Left lobe of liver (tissue), 2 donors: ENCODE measurements at regions not wholly inside any gene's neighbourhood (a gene's known extent, or its start where the extent isn't known, plus 50 kb on each side); places are given as distances from the start of the nearest gene placed in this dataset.
A peak's percentile ranks its signal among the peaks of the same experiment; 100 is the strongest.

ENCODE experiments used
- ATAC-seq: fragments of 200-7000 bp; cut with Tn5 transposase; one replicate; pipeline ENCODE4 v1.9.1; 2020; ENCODE audit warnings: mild to moderate bottlenecking, moderate library complexity
- DNase-seq: peaks from one replicate; pipeline ENCODE4 v3.0.0-alpha.2; 2020; ENCODE audit warnings: low spot score
- donor health status: DM: no; HTN: no; CAD: no; lungs with moderate emphysema.
- donor health status: DM: no; HTN: yes; CAD: no.

DNA sequence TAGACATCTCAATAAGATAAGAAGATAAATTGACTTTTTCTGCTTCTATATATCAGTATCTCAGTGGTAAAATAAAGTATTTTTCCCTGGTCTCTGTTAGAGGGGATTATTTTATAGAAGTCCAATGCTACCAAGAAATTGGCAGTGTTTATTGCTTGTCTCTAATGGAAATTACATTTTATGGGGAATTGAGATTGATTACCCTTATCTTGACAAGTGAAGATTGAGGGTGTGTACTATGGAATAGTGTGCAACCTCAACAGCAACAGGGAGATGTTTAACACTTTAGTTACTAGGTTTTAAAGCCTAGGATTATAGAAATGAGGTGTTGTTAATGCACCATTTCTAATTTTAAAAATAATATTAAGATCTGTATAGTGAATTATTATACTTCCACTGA lies 154.8 kb upstream of the ROBO1 start:
- no peak for DNase-seq
- no peak for ATAC-seq

DNA sequence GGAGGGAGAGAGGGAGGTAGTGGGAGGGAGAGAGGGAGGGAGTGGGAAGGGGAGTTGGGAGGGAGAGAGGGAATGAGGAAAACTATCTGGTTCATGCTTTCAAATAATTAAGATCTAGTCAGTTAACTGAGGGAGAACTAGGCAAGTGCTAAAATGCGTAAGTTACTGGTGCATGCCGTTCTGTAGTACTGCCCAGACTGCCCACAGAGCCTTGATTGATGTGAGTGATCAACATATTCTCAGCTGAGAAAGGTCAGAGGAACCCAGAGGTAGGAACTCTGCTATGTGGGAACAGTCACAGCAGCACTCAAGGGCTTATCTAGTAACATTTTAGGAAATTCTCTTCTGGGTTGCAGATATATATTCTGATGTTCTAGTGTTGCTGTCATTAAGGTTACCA lies 149.8 kb upstream of the ROBO1 start:
- ATAC-seq: no peak
- DNase-seq: no peak

DNA sequence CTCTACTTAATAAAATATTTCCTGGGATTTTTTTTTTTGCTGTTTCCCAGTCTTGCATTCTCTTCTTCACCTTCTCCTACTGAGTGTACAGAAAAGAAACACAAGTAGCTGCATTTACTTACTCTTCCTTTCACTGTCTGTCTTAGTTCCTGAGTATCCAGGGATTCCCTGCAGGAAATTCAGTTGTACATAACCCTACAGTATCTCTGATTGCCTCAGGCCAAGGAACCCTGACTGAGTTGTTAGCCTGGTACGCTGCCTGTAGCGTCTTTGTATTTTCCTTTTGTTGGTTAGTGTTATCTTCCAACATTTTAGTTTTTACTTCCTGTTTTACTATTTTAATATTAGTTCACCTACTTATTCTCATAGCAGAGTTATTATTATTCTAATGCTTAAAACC lies 142.5 kb upstream of the ROBO1 start:
- ATAC-seq (no peak), DNase-seq (no peak)

DNA sequence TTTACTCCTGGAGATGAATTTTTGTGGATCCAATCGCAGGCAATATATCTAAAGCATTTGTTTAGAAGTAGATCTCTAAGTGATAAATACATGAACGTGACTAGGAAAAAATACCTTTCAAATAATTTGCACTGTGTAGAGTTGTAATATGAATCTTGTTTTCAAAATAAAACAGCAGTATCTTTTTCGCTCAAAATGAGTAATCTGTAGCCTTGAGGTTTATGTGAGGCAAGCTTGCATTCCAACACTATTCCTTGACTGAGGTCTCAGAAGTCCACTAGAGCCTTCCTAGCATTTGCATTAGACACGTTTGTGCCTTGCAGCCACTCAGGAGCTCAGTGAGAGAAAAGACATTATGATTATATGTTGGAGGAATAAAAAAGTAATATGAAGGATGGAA lies 138.3 kb upstream of the ROBO1 start:
- DNase-seq (no peak), ATAC-seq (no peak)

DNA sequence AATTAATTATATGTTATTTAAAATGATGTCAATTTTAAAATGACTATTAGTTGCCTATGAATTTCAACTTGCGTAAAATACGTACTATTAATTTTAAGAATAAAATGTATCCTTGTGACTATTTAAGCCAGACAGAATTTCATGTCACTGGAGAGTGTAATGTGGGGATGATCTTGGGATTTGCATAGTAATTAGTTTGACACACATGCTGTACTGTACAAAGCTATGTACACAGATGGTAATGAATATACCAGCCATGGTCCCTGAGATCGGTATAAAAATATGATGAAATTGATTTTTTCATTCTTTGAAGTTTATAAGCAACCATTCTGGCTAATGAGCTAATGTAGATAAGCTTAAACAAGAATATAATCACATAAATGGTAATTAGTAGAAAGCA lies 134.4 kb upstream of the ROBO1 start:
- no peak for DNase-seq
- no peak for ATAC-seq

DNA sequence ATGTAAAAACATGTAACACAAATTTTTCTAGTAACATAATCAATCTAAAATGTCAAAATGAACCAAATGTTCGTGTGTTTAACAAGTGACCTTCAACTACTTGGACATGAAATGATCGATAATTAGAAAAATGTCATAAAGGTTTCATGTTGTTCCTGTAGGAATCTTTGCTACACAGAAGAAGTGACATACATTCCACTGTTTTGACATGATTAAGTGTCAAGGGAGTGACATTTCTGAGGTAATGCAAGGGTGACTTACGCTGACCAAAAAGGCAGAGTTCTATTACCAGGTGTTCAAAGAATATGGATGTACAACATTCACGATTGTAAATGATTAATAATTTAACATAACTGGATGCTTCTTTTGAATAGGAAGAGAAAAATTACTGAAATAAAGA lies 131.1 kb upstream of the ROBO1 start:
- no peak for ATAC-seq
- no peak for DNase-seq

DNA sequence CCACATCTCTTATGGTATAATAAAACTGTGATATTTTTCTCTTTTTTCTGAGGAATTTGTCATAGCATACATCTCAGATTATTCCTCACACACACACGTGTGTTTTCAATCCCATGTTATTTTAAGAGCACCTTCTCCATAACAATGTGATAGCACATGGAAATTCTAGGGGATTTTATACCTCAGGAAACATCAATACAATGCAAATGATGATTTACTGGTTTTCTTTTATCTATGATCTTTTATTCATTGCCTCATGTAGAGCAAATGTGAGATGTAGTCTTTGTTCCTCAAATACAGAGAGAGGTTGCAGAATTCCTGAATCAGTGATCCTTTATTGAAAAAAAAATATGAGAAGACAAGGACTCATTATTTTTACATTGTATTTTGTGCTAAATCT lies 128.3 kb upstream of the ROBO1 start:
- no peak for DNase-seq
- ATAC-seq: no peak

DNA sequence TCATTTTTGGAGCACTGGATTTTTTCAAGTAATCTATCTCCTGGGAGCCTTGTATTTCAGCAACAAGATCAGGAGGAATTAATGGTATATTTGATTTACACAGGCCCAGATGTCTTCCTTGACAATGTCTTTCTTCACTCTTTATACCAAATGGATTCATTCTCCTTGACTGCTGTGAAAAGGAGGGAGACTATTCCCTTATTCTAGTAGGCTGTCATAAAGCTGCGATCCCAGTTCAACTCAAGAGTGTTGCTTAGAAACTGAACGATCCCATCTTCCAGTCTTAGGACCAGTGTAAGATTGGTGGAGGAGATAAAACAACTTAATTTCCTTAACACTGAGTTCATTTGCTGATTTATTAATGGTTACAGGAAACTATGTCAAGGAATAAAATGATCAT lies 119.4 kb upstream of the ROBO1 start:
- ATAC-seq (no peak), DNase-seq (no peak)

DNA sequence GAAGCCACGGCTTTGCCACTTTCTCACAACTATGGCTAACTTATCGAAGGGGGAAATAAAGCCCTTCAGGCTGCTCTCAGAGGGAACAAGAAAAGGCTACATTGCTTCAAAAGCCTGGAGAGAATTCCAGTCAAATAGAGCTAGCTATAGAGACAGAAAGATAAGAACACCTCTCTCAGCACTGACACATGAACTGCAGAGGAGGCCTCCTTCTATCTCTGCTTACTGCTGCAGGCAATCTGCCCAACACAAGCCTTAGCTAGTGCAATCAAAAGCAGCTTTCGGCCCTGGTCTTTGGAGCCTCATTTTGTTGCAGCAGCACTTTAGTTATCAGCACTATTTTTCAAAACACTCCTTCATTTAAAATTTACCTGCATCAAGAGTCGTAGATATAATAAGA lies 118.4 kb upstream of the ROBO1 start:
- DNase-seq (no peak), ATAC-seq (no peak)

DNA sequence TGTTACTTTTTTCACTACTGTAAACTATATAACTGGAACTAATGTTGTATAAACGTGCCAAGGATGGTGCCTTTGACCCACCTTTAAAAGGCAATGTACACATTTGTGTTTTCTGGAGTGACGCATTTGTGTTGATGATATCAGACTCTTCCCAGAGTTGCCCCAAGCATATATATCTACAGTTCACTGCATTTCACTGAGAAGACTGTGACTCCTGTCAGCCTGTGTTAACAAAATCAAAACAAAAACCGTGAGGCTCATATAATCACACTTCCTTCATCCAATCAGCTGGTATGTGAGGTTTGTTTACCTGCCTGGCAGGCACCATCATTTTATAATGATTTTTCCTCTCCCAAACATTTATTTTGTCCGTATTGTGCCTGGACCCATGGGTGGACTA lies 117.6 kb upstream of the ROBO1 start:
- ATAC-seq (no peak), DNase-seq (no peak)

DNA sequence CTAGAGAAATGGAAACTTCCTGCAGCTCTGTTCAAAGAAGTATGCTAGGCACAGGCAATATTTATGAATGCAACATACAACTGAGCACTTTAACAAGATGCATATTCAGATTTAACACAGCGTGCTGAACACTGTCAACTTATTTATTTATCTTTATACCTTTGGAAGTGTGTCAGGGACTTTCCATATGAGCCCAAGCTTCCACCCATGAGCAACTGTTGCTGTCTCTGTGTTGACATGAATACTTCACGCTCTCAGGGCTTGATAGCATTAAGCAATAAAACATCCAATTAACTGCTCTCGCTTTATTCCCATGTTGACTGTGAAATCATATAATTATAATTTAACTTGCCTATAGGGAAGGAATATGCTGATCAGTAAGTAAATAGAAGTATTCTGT lies 116.6 kb upstream of the ROBO1 start:
- ATAC-seq: no peak
- no peak for DNase-seq

DNA sequence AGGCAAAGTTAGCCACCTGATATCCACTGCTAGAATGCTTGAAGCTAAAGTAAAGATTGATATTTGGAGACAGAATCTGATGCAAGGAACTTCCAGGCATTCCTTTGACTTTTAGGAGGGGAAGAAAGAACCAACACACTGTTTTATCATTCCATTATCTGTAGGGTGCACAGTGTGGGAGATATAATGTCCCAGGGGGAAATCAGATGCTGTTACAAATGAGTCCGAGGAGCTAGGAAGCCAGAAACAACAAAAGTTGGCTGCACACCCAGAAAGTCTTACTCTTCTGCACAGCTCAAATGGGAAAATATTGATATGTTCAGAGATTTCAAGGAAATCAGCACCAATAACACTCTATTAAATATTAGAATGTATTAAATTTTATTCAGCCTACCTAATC lies 113.6 kb upstream of the ROBO1 start:
- DNase-seq: no peak
- ATAC-seq: no peak

DNA sequence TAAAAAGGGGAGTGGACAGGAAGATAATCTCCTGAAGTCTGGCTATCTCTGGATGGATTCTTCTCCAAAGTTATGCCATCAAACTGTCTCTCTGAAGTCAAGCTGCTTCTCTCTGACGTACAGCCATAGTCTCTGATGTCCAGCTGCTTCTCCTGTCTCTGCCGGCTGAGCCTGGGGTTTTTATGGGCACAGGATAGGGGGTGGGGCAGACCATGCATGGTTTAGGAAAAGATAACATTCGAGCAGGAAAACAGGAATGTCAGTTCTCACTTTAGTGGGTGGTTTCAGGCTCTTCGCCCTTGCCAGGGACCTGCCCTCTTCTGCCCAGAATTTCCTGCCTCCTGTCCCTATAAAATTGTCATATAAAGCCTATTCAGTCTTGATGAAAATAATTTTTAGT lies 110.9 kb upstream of the ROBO1 start:
- no peak for DNase-seq
- no peak for ATAC-seq

DNA sequence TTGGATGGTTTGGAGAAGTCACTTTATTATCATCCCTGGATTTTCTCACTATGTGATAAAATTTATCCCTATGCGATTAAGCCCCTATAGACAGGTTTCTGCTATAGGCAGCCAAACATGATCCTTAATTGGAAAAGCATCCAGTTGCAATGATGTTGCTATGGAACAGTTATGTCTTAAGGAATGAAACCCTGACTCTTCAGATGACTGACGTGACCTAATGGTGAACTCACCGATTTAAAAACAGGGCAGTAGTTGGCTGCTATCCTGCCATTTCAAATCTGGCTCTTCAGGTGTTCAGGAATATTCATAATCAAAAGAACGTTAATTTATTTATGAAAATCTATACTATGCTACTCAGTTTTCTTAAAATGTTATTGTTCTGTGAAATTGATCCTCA lies 106.8 kb upstream of the ROBO1 start:
- no peak for ATAC-seq
- no peak for DNase-seq

DNA sequence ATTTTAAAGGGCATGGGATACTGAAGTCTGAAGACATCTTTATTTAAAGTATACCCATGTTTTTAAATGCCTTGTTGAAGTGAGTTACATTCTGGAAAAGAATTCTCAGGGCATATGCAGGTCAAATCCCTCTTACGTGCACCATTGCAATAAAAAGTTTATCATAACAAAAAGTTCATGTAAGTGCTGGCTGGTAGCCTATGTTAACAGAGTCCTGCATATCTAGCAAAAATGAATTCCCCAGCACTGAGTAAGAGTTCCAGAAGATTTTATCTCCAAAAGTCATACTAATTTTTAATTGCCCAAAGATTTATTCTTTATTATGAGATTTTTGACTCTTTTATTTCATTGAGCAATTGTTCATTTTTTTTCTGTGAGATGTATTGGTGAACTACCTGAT lies 104.7 kb upstream of the ROBO1 start:
- ATAC-seq (no peak), DNase-seq (no peak)

DNA sequence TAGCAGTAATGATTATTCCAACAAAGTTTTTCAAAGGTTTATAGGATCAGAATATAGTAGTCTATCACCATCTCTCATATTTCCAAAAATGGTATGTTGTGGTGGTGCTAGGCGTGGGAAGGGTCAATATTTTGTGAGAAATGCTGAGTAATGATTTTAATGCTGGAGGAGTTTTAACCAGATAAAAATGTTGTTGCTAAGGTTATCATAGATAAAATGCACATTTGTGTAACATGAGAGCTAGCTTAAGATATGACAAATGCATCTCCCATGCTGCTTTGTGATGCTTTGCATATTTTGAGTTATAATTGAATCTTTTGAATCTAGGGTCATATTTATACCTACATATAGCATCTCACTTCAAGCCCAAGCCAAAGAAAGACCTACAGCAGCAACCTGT lies 103.9 kb upstream of the ROBO1 start:
- no peak for DNase-seq
- ATAC-seq: no peak

DNA sequence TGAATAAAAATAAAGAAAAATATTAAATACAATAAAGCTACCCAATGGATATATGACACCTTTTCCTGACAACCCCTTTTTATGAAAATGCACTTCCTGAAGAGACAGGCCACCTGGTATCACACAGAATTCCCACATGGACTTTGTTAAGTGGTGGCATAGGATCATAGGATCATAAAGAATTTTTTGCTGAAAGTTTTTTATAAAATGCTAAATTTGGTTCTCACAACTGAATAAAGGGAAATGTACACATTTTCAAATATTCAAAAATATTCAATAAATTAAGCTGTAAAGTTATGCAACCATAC lies 102.5 kb upstream of the ROBO1 start:
- ATAC-seq: no peak
- no peak for DNase-seq

DNA sequence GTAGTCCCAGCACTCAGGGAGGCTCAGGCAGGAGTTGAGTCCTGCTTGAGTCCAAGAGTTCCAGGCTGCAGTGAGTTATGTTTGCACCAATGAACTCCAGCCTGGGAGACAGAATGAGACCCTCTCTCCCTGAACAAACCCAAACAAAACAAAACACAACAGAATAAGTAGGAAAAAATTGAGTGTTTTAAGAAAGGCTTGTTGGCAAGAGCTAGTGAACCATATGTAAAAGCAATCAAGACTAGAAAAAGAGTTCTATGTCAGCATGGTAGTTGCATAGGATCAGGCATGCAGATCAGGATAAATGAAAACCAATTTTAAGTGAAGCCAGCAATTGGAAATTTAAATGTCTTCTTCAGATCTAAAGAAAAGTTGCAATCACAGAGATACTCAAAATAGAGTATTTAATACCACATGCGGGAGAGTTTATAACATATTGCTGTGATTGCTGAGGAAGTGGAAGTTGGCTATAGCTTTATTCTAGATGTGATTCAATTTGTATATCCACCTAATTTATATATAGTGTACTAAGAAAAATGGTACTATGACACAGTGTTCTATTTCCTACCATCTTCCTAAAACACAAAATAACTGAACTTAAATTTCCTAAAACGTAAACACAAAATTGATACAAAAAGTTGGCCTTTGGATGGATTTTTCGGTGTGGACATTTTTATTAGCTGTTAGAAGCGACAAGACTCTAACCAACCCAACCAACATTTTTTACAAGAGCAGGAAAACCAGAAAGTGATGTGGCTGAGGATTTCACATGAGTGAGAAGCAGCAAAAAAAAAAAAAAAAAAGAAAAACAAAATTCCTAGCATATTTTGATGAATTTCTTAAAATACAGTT lies 101.9 kb upstream of the ROBO1 start:
- no peak for DNase-seq
- no peak for ATAC-seq

DNA sequence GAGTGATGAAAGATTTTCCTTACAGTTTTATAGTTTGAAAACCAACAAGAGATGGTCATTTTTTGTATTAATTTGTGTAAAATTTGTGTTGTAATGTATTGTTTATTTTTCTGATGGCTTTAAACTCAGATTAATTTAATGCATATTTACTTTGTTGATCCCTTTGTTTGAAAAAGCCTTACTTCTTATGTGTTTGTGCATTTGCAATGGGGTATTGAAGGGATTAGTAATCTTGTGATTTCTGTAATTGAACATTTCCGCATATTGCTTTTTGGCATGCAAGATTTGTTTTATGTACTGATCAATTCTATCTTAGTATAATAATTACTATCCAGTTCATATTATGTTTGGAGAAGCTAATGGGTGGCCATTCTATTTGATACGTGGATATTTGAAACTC lies 98.4 kb upstream of the ROBO1 start:
- DNase-seq (no peak), ATAC-seq (no peak)

DNA sequence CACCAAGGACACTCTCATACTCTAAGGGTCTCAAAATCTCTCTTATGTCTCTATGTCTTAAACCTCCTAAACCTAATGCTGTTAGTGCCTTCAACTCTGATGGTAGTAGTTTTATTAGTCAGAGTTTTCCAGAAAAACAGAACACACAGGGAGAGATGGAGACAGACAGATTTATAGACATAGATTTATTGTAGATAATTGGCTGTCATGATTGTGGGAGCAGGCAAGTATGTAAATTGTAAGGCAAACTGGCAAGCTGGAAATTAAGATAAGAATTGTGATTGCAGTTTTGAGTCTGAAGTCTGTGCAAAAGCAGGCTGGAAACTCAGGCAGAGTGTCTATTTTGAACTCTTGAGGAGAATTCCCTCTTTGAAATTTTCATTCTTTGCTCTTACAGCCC lies 96.3 kb upstream of the ROBO1 start:
- DNase-seq (no peak), ATAC-seq (no peak)

DNA sequence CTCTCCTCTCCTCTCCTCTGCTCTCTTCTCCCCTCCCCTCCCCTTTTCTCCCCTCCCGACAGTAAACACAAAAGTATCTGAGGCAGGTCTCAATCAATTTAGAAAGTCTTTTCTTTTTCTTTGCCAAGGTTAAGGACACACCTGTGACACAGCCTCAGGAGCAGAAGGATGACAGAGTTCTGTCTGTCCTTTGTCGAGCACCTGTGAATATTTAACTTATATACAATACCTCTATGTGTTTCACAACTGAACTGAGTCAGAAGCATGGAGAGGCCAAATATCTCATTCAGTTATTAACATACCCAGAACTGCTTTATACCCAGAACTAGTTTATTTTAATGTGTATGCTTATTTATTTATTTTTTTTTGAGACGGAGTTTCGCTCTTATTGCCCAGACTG lies 81.1 kb upstream of the ROBO1 start:
- no peak for DNase-seq
- ATAC-seq: no peak

DNA sequence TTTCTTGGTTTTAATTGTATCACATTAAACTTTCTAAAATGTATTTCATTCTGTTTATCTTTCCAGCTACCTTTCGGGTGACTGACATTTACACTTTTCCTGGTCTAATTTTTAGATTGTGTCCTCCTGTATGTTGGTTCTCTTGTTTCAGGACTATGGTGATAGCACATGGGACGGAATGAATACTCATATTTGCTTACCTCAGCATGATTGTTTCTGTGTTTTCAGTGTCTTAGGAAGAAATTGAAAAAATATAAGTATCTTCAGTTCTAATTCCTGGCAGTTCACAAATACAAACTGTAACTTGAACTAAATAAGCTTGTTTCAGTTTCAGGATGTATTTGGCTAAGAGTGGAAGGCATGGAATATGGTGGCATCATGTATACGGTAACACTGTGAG lies 80.1 kb upstream of the ROBO1 start:
- DNase-seq (no peak), ATAC-seq (no peak)

DNA sequence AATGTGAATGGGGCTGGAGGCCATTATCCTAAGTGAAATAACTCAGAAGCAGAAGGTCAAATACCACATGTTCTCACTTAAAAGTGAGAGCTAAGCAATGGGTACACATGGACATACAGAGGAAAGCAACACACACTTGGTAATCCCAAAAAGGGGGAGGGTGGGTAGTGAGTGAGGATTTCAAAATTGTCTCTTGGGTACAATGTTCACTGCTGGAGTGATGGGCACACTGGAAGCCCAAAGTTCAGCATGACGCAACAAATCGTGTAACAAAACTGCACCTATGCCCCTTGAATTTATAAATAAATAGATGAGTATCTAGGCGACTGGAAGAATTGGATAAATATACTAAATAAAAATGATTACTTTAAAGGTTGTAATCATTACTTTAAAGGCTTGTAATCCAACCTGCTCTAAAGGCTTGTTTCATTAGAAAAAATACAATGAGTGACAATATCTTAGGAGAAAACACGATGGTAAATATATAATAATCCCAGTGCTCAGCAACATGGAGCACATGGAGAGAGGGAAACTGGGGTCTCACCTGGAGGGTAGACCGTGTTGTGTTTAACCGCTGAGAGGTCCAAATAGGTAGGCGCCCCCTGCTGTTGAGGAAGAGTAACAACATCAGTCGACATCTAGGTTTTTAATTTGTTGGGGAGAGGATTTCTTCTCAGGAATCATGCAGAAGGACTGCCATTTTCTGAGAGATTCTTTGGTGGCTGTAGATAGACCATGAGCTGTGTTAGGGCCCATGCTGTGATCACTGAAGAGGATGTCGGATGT lies 78.5 kb upstream of the ROBO1 start:
- peak; percentile 73 for ATAC-seq
- peak; percentile 48 for DNase-seq
